Vagina (tissue), 2 donors: ENCODE measurements at regions not wholly inside any gene's neighbourhood (a gene's known extent, or its start where the extent isn't known, plus 50 kb on each side); places are given as distances from the start of the nearest gene placed in this dataset.

Experiments used
- DNase-seq, 2 donors: peaks; one replicate each; pipeline ENCODE4 v3.0.0-alpha.2; 2017; ENCODE audit errors: extremely low spot score in 2 of 2
- H3K27ac ChIP-seq: fragments of 200-600 bp; sonication (generic); one replicate; pipeline ENCODE4 v1.5.1; 2019
- H3K27me3 ChIP-seq: fragments of 200-600 bp; sonication (generic); one replicate; pipeline ENCODE4 v1.5.1; 2019
- H3K36me3 ChIP-seq, 2 donors: fragments of 200-600 bp; sonication (generic); one replicate each; pipeline ENCODE4 v1.5.1; 2017 to 2019
- H3K4me1 ChIP-seq: fragments of 200-600 bp; sonication (generic); one replicate; pipeline ENCODE4 v1.5.1; 2019
- H3K4me3 ChIP-seq, 2 donors: fragments of 200-600 bp; sonication (generic); 1 replicate in 1 of 2; 2 replicates in 1 of 2; pipeline ENCODE4 v1.5.1; 2016 to 2019
- H3K9me3 ChIP-seq: fragments of 200-600 bp; sonication (generic); one replicate; pipeline ENCODE4 v1.5.1; 2019
- CTCF ChIP-seq, 3 experiments: fragments of 450-650 bp in 2 of 3; fragments of 200-600 bp in 1 of 3; sonication (generic) in 1 of 3; IDR thresholded peaks; one replicate each; pipeline ENCODE4 v1.5.1; 2017 to 2019; ENCODE audit warnings: antibody characterized with exemption in 3 of 3, mild to moderate bottlenecking in 2 of 3, moderate library complexity in 2 of 3
- POLR2A ChIP-seq, 2 donors: fragments of 450-650 bp; IDR thresholded peaks; one replicate each; pipeline ENCODE4 v1.6.1; 2017; ENCODE audit warnings: antibody characterized with exemption in 2 of 2, mild to moderate bottlenecking in 2 of 2, moderate library complexity in 2 of 2
- POLR2AphosphoS5 ChIP-seq, 2 donors: sonication (generic); formaldehyde crosslinking; IDR thresholded peaks; one replicate each; pipeline ENCODE4 v1.9.0; 2017; ENCODE audit warnings: antibody characterized with exemption in 2 of 2, mild to moderate bottlenecking in 2 of 2, low read depth in 1 of 2; ENCODE audit not compliant: insufficient read depth in 1 of 2
- intact Hi-C: fragments of 100-400 bp; cut with DNase I; formaldehyde crosslinking; loops from one replicate; pipeline ENCODE4 v1.15.1; 2023

DNA sequence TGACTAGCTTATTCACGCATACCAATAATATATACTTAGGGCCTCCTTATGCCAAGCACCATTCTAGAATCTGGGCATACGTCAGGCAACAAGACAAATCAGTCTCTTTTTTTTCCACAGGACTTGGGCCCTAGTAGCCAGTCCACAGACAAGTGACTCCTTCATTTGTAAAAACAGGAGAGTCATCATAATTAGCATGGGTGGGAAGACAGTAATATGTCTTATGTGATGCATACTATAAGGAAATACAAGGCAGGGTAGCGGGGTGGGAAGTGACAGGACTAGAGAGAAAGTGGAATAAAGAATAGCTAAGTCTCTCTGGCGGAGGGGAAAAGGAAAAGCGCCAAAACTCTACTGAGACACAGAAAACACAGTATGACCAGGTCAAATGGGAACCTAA, 439.6 kb upstream of the MDFIC2 start:
- Histone ChIP-seq H3K4me1 (no peaks in the 10 kb centered on the region), H3K27ac (no peak overlapping the region), H3K36me3 (no peaks in the 10 kb centered on the region), H3K4me3 (no peak overlapping the region), H3K27me3 (no peaks in the 10 kb centered on the region), H3K9me3 (no peaks in the 10 kb centered on the region)
- TF ChIP-seq POLR2AphosphoS5 (IDR thresholded peaks at IDR 0.05; ENCODE audit: insufficient read depth in 1 of 2, low read depth in 1 of 2) (no peak), CTCF (IDR thresholded peaks at IDR 0.05) (no peak), POLR2A (IDR thresholded peaks at IDR 0.05) (no peak)
- DNase-seq: no peak
- intact Hi-C loops: no loop called here

GRCh38 chr3:70749122-70749521, 436.7 kb upstream of the MDFIC2 start:
- intact Hi-C loops: no loop called here
- TF ChIP-seq POLR2AphosphoS5 (IDR thresholded peaks at IDR 0.05; ENCODE audit: insufficient read depth in 1 of 2, low read depth in 1 of 2): no peak
- no peak for TF ChIP-seq POLR2A (IDR thresholded peaks at IDR 0.05)
- TF ChIP-seq CTCF (IDR thresholded peaks at IDR 0.05): no peak

DNA sequence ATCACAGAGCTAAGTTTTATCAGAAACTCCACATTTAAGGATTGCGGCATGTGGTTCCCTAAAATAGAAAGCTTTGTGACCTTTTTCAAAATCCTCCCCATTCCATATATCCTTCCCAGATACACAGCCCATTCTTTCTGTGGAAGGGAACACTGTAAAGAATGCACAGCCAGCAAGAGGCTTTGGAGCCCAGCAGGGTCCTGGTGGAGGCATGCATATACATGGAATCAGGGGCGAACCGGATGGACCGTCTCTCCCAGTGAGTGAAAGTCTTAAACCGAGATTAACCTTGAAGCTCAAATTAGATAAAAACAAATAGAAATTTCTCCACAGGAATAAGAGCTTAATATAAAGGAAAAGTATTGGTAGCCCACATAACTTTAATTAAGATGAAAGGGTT, 436.2 kb upstream of the MDFIC2 start:
- Histone ChIP-seq H3K4me3 (no peak overlapping the region), H3K9me3 (no peaks in the 10 kb centered on the region), H3K27ac (no peak overlapping the region), H3K27me3 (no peaks in the 10 kb centered on the region), H3K4me1 (no peaks in the 10 kb centered on the region), H3K36me3 (no peaks in the 10 kb centered on the region)
- no peak for DNase-seq
- intact Hi-C loops: no loop called here
- no peak for TF ChIP-seq CTCF (IDR thresholded peaks at IDR 0.05)
- TF ChIP-seq POLR2AphosphoS5 (IDR thresholded peaks at IDR 0.05; ENCODE audit: insufficient read depth in 1 of 2, low read depth in 1 of 2): no peak
- TF ChIP-seq POLR2A (IDR thresholded peaks at IDR 0.05): no peak

More at GRCh38 chr3:70749122-70749521, 436.7 kb upstream of the MDFIC2 start:
- Histone ChIP-seq H3K4me1 (no peaks in the 10 kb centered on the region), H3K9me3 (no peaks in the 10 kb centered on the region), H3K27me3 (no peaks in the 10 kb centered on the region), H3K36me3 (no peaks in the 10 kb centered on the region), H3K4me3 (no peak overlapping the region), H3K27ac (no peak overlapping the region)
- DNase-seq: no peak

GRCh38 chr3:70747847-70748246, 435.4 kb upstream of the MDFIC2 start:
- Histone ChIP-seq H3K4me1 (no peaks in the 10 kb centered on the region), H3K27me3 (no peaks in the 10 kb centered on the region), H3K9me3 (no peaks in the 10 kb centered on the region), H3K27ac (no peak overlapping the region), H3K4me3 (no peak overlapping the region), H3K36me3 (no peaks in the 10 kb centered on the region)
- DNase-seq: no peak
- TF ChIP-seq POLR2A (IDR thresholded peaks at IDR 0.05): no peak
- TF ChIP-seq CTCF (IDR thresholded peaks at IDR 0.05): no peak
- TF ChIP-seq POLR2AphosphoS5 (IDR thresholded peaks at IDR 0.05; ENCODE audit: insufficient read depth in 1 of 2, low read depth in 1 of 2): no peak
- intact Hi-C loops: no loop called here

DNA sequence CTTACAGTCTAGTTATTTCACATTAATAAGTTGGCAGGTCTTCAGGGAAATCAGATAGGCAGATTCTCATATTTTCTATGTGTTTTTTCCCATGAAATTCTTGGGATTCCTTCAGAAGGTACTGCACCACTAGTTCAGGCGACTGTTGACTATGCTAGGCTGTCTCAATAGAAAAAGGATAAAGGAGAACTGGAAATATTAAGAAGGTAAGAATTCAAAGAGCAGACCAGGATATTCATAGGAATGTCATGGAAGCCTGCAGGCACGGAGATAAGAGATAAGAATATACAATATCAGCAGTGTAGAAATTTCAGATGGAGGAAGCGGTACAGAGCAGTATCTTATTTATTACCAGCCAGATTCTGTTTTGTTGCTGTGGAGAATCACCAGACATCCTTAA, 432.1 kb upstream of the MDFIC2 start:
- no peak for TF ChIP-seq CTCF (IDR thresholded peaks at IDR 0.05)
- TF ChIP-seq POLR2A (IDR thresholded peaks at IDR 0.05): no peak
- TF ChIP-seq POLR2AphosphoS5 (IDR thresholded peaks at IDR 0.05; ENCODE audit: insufficient read depth in 1 of 2, low read depth in 1 of 2): no peak
- no peak for DNase-seq
- Histone ChIP-seq H3K27ac (no peak overlapping the region), H3K36me3 (no peaks in the 10 kb centered on the region), H3K4me1 (no peaks in the 10 kb centered on the region), H3K9me3 (no peaks in the 10 kb centered on the region), H3K27me3 (no peaks in the 10 kb centered on the region), H3K4me3 (no peak overlapping the region)
- intact Hi-C loops: no loop called here
